NCI-H524 (cell line): ENCODE measurements at regions not wholly inside any gene's neighbourhood (a gene's known extent, or its start where the extent isn't known, plus 50 kb on each side); places are given as distances from the start of the nearest gene placed in this dataset.
"Not testable (repeated sequence)": the region's sequence is repeated elsewhere in the genome, so short reads cannot be mapped to it uniquely, and the experiment has no call there.

Source experiments
- DNase-seq, 2 experiments: peaks; one replicate each; lab custom pipeline; 2025; lab: John Stamatoyannopoulos, UW

DNA sequence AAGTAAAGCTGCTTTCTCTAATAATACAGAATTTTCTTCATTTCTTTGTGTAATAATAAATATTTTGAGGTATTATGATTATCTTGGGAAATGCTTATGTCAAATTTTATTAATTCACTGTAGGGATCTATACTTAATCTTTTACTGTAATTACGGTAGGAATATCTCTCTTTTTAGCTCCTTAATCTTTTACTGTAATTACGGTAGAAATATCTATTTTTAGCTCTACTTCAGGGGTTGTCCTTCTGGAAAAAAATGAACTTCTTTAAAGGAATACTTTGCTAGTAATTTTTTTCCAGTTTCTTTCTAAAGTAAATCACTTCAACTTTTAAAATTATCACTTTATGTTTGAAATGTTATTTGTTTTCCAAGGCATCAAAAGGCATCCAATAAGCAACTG, 2229.4 kb upstream of the AGA start:
- no peak for DNase-seq

- no peak for DNase-seq
Measured at GRCh38 chr4:179678093-179678814, 2236.0 kb upstream of the AGA start.

DNA sequence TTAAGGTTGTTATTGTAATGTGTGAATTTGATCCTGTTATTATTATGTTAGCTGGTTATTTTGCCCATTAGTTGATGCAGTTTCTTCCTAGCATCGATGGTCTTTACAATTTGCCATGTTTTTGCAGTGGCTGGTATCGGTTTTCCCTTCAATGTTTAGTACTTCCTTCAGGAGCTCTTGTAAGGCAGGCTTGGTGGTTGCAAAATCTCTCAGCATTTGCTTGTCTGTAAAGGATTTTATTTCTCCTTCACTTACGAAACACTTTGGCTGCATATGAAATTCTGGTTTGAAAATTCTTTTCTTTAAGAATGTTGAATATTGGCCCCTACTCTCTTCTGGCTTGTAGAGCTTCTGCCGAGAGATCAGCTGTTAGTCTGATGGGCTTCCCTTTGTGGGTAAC, 2241.4 kb upstream of the AGA start:
- not testable (repeated sequence) for DNase-seq

GRCh38 chr4:179692222-179692621, 2250.0 kb upstream of the AGA start:
- no peak for DNase-seq

GRCh38 chr4:179695175-179695574, 2252.9 kb upstream of the AGA start:
- peak in 1 of 2 experiments; percentile 0 for DNase-seq

DNA sequence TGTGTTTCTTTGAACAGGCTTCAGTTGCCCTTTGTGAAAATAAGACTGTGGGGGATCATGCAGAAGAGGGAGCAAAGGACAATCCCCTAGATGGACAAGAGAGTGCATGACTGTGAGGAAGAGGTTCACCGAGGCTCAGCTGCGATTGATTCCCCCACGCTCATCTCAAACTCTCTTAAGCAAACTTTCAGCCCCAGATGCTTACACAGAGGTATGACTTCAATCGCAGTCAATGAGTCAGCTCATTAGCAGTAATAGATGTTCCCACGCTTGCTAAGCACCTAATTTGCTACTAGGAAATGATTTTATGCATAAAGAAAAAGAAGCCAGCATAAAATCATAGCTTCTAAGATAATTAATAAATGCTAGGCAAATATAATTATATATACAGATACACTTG, 2256.1 kb upstream of the AGA start:
- no peak for DNase-seq

DNA sequence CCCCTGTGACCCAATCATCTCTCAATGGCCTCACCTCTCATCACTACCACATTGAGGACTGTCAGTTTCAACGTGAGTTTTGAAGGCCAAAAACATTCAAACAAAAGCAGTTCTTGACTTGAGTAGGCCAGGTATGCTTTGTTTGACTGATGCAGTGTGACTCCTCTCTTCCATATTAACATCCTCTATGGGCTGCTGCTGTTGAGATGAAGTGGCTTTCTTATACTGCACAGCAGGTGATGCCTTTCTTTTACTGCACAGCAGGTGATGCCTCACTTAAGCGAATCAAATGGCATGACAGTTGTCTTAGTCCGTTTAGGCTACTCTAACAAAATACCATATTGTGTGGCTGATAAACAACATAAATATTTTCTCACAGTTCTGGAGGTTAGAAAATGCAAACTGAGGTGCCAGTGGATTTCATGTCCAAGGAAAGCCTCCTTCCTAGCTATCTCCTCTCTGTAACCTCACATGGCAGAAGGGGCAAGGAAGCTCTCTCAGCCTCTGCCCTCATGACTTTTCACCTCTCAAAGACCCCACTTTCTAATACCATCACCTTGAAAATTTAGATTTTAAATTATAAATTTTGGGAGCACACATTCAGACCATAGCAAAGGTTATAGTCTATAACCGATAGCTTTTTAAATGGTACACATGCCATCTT, 2267.9 kb upstream of the AGA start:
- no peak for DNase-seq

DNA sequence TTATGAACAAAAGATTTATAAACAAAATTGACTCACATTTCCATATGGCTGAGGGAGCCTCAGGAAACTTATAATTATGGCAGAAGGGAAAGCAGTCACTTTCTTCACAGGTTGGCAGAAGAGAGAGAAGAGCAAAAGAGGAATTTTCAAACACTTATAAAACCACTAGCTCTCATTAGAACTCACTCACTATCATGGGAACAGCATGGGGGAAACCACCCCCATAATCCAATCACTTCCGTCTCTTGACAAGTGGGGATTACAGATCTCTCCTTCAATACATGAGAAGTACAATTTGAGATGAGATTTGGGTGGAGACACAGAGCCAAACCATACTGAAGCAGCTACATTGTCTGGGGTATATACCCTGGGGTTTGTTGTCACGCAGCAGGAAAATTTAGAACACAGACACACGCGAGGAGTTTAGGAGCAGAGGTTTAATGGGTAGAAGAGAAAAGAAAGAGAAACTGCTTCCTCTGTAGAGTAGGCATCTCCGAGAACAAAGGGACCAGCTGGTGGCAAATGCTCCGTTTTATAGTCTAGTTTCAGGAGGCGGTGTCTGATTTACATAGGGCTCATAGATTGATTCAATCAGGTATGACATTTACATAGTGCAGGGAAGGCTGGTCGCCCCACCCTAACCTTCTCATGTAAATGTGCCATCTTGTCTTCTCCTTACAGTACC, 2277.7 kb upstream of the AGA start:
- DNase-seq = peak in 1 of 2 experiments; percentile 17

DNA sequence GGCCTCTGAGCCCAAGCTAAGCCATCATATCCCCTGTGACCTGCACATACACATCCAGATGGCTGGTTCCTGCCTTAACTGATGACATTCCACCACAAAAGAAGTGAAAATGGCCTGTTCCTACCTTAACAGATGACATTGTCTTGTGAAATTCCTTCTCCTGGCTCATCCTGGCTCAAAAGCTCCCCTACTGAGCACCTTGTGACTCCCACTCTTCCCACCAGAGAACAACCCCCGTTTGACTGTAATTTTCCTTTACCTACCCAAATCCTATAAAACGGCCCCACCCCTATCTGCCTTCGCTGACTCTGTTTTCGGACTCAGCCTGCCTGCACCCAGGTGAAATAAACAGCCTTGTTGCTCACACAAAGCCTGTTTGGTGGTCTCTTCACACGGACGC, 2284.3 kb upstream of the AGA start:
- DNase-seq = not testable (repeated sequence)

DNA sequence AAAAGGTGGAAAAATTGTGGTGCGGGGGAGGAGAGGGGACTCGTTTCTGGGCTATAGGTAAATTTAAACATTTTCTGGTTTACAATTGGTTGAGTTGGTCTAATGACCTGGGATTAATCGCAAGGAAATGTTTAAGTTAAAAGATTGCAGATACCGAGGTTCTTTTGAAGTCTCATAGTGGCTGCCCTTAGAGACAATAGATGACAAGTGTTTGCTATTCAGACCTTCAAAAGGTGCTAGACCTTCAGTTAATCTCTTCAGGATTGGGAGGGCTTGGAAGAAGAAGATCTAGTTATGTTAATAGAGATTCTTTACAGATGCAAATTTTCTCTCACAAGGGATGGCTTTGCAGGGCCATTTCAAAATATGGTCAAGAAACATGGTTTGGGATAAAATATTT, 2286.1 kb upstream of the AGA start:
- DNase-seq = no peak

- not testable (repeated sequence) for DNase-seq
Measured at GRCh38 chr4:179736820-179737219, 2294.6 kb upstream of the AGA start.

- no peak for DNase-seq
Measured at GRCh38 chr4:179738822-179739221, 2296.6 kb upstream of the AGA start.

DNA sequence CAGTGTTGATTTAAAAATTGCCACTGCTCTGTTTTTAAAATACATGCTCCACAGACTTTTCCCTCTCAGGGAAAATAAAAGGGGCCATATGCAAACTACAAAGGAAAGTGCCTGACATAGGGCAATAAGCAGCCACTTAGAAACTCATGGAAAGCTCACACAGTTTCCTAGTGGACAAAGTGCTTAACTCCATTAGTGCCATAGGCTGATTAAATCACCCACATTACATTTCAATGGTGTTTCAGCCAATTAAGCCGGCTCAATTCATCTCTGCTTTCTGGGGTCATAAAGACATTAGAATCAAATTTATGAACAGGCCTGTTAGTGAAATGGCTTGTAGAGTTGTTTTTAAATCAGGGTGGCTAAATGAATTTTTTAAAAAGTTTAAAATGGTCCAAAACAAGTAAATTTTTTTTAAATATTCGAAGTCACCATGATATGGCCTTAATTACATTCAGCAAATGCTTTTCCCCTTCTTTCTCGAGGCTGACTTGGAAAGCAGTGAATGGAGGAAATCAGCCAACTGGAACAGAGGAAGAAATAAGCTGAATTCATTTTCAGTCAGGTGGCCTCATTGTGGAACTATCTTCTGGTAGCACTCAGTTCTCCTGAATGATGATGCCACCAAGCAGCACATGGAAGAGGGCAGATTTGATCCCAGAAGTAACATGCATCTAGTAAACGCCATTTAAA, 2305.1 kb upstream of the AGA start:
- no peak for DNase-seq

DNA sequence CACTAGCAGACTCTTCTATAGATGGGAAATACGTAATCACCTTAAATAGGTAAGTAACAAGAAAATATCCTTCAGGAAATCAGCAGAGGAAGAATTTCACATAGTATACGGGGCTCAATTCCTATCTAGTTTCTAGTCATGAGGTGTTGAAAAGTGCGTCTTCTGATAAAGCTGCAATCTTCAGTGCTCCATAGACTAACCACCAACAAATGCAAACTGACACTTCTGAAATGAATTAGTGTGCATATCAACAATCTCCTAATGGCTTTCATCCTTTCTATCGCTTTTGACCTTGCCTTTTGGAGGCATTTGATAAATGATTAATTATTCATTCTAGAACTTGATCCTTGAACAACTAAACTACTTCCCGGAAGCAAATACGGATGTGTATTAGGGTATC, 2306.6 kb upstream of the AGA start:
- no peak for DNase-seq

GRCh38 chr4:179750374-179750773, 2308.1 kb upstream of the AGA start:
- DNase-seq = no peak

DNA sequence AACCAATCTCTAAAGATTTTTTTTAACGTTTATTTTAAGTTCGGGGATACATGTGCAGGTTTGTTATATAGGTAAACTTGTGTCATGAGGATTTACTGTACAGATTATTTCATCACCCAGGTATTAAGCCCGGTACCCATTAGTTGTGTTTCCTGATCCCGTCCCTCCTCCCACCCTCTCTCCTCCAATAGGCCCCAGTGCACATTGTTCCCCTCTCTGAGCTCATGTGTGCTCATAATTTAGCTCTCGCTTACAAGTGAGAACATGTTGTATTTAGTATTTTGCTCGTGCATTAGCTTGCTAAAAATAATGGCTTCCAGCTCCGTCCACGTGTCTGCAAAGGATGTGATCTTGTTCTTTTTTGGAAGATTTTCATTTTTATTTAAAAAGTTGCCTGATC, 2309.4 kb upstream of the AGA start:
- DNase-seq = no peak

GRCh38 chr4:179755322-179755721, 2313.1 kb upstream of the AGA start:
- no peak for DNase-seq

GRCh38 chr4:179757641-179758040, 2315.4 kb upstream of the AGA start:
- DNase-seq = no peak

- DNase-seq = no peak
Measured at GRCh38 chr4:179762840-179763239, 2320.6 kb upstream of the AGA start.

DNA sequence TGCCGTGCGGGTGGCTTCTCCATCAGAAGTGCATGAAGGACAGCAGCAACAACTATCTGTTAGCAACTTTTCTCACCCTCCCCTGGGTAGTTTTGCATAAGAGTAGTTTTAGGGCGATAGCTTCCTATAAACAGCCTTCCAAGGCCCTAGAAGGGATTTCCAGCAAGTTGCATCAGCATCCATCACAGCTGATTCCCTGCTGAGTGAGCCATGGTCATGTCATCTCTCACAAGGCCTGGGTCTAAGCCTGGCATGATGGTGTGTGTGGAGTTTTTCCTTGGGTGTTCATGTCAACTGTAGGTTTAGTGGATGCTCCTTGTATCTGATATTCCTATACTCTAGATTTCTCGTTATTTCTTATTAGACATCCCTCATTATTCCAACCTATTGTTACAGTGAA, 2324.7 kb upstream of the AGA start:
- no peak for DNase-seq

- DNase-seq = no peak
Measured at GRCh38 chr4:179768996-179769395, 2326.8 kb upstream of the AGA start.

DNA sequence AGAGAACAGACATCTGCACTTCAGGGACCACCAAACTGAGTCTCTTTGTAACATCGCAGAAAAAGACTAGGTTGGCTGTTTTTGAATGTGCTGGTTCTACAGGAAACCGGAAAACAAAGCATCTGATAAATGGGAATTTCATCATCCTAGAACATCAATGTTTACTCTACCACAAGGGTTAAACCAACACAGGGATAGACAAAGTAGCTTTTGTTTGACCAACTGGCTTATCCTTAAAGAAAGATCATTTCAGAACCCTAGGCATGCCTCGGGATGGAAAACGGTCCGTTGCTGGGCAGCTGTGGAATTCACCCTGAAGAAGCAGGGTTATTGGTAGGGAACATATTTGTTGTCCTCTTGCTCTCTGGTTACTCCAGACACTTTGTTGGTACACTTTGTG, 2355.5 kb upstream of the AGA start:
- no peak for DNase-seq

- no peak for DNase-seq
Measured at GRCh38 chr4:179803857-179804256, 2361.6 kb upstream of the AGA start.
